Activated naive CD4-positive, alpha-beta T cell treated with anti-CD3 and anti-CD28 coated beads, Interleukin-2, amount 50 U/mL, for 72 hours (primary cell): ENCODE measurements at regions not wholly inside any gene's neighbourhood (a gene's known extent, or its start where the extent isn't known, plus 50 kb on each side); places are given as distances from the start of the nearest gene placed in this dataset.
A peak's percentile ranks its signal among the peaks of the same experiment; 100 is the strongest.

Source experiments
- ATAC-seq, 2 donors: fragments of 150-1000 bp; cut with Tn5 transposase; 2 replicates each; pipeline ENCODE4 v1.10.0; 2021; ENCODE audit warnings: mild to moderate bottlenecking in 2 of 2, moderate library complexity in 2 of 2
- DNase-seq, 2 donors: peaks; one replicate each; pipeline ENCODE4 v3.0.0; 2021 to 2022; ENCODE audit warnings: low spot score in 2 of 2
- H3K27ac Mint-ChIP-seq, 2 donors: one replicate each; pipeline ENCODE4 v1.8.0; 2022; ENCODE audit warnings: mild to moderate bottlenecking in 2 of 2, mixed read lengths in 2 of 2
- H3K36me3 Mint-ChIP-seq, 2 donors: one replicate each; pipeline ENCODE4 v1.8.0; 2022; ENCODE audit warnings: mixed read lengths in 2 of 2
- H3K9me3 Mint-ChIP-seq, 2 donors: one replicate each; pipeline ENCODE4 v1.8.0; 2022; ENCODE audit warnings: mixed read lengths in 2 of 2

GRCh38 chr11:19349340-19350025, 108.7 kb upstream of the E2F8 start:
- ATAC-seq (no peak), DNase-seq (no peak)
- Mint-ChIP-seq H3K27ac (no peak overlapping the region), H3K36me3 (peaks cover 5 to 7% of the 10 kb centered on the region in 2 donors), H3K9me3 (no peaks in the 10 kb centered on the region)

- DNase-seq (no peak), ATAC-seq (no peak)
- Mint-ChIP-seq H3K9me3 (no peaks in the 10 kb centered on the region), H3K36me3 (peaks cover 5 to 7% of the 10 kb centered on the region in 2 donors), H3K27ac (no peak overlapping the region)
Observed at GRCh38 chr11:19347911-19348310, 107.2 kb upstream of the E2F8 start.

- H3K9me3 Mint-ChIP-seq, result no peaks in the 10 kb centered on the region
- DNase-seq, result no peak
- H3K27ac Mint-ChIP-seq, result no peak overlapping the region
- H3K36me3 Mint-ChIP-seq, result peaks cover 5 to 7% of the 10 kb centered on the region in 2 donors
- peak in 1 of 2 donors; percentile 44 for ATAC-seq
Observed at GRCh38 chr11:19345848-19346681, 105.3 kb upstream of the E2F8 start.

GRCh38 chr11:19345519-19345847, 104.7 kb upstream of the E2F8 start:
- DNase-seq (no peak), ATAC-seq (peak in 1 of 2 donors; percentile 47)
- Mint-ChIP-seq H3K36me3 (peaks cover 5 to 7% of the 10 kb centered on the region in 2 donors), H3K9me3 (no peaks in the 10 kb centered on the region), H3K27ac (no peak overlapping the region)

GRCh38 chr11:19344661-19345518, 104.1 kb upstream of the E2F8 start:
- ATAC-seq (no peak), DNase-seq (no peak)
- H3K9me3 Mint-ChIP-seq, result no peaks in the 10 kb centered on the region
- peaks cover 5 to 7% of the 10 kb centered on the region in 2 donors for H3K36me3 Mint-ChIP-seq
- H3K27ac Mint-ChIP-seq, result no peak overlapping the region

GRCh38 chr11:19342036-19342435, 101.3 kb upstream of the E2F8 start:
- no peak for ATAC-seq
- Mint-ChIP-seq H3K9me3 (no peaks in the 10 kb centered on the region), H3K36me3 (peaks cover 5 to 7% of the 10 kb centered on the region in 2 donors), H3K27ac (no peak overlapping the region)
- DNase-seq, result no peak

GRCh38 chr11:19338375-19338774, 97.6 kb upstream of the E2F8 start:
- no peak for DNase-seq
- no peaks in the 10 kb centered on the region for H3K36me3 Mint-ChIP-seq
- no peak for ATAC-seq
- H3K27ac Mint-ChIP-seq, result no peak overlapping the region
- no peaks in the 10 kb centered on the region for H3K9me3 Mint-ChIP-seq

- ATAC-seq (no peak), DNase-seq (no peak)
- H3K9me3 Mint-ChIP-seq, result no peaks in the 10 kb centered on the region
- no peaks in the 10 kb centered on the region for H3K36me3 Mint-ChIP-seq
- H3K27ac Mint-ChIP-seq, result no peak overlapping the region
Observed at GRCh38 chr11:19337779-19338178, 97.0 kb upstream of the E2F8 start.

- ATAC-seq, result no peak
Observed at GRCh38 chr11:19336331-19336730, 95.6 kb upstream of the E2F8 start.

GRCh38 chr11:19332476-19332875, 91.7 kb upstream of the E2F8 start:
- ATAC-seq (no peak), DNase-seq (no peak)
- H3K9me3 Mint-ChIP-seq, result no peaks in the 10 kb centered on the region
- no peaks in the 10 kb centered on the region for H3K36me3 Mint-ChIP-seq
- no peak overlapping the region for H3K27ac Mint-ChIP-seq

More at GRCh38 chr11:19336331-19336730, 95.6 kb upstream of the E2F8 start:
- no peak overlapping the region for H3K27ac Mint-ChIP-seq
- DNase-seq, result no peak
- H3K36me3 Mint-ChIP-seq, result no peaks in the 10 kb centered on the region
- H3K9me3 Mint-ChIP-seq, result no peaks in the 10 kb centered on the region

- DNase-seq (no peak), ATAC-seq (no peak)
- Mint-ChIP-seq H3K27ac (no peak overlapping the region), H3K36me3 (no peaks in the 10 kb centered on the region), H3K9me3 (no peaks in the 10 kb centered on the region)
Observed at GRCh38 chr11:19330416-19330815, 89.7 kb upstream of the E2F8 start.

GRCh38 chr11:19329970-19330369, 89.2 kb upstream of the E2F8 start:
- Mint-ChIP-seq H3K27ac (no peak overlapping the region), H3K36me3 (no peaks in the 10 kb centered on the region), H3K9me3 (no peaks in the 10 kb centered on the region)
- DNase-seq, result no peak
- no peak for ATAC-seq

- Mint-ChIP-seq H3K36me3 (no peaks in the 10 kb centered on the region), H3K27ac (no peak overlapping the region), H3K9me3 (no peaks in the 10 kb centered on the region)
- no peak for DNase-seq
- no peak for ATAC-seq
Observed at GRCh38 chr11:19328586-19329311, 88.0 kb upstream of the E2F8 start.

GRCh38 chr11:19327280-19327679, 86.5 kb upstream of the E2F8 start:
- Mint-ChIP-seq H3K9me3 (no peaks in the 10 kb centered on the region), H3K27ac (no peak overlapping the region), H3K36me3 (no peaks in the 10 kb centered on the region)
- ATAC-seq (no peak), DNase-seq (no peak)

- no peaks in the 10 kb centered on the region for H3K9me3 Mint-ChIP-seq
- ATAC-seq, result no peak
Observed at GRCh38 chr11:19326499-19326898, 85.8 kb upstream of the E2F8 start.

GRCh38 chr11:19323502-19323901, 82.8 kb upstream of the E2F8 start:
- DNase-seq (no peak), ATAC-seq (no peak)
- no peaks in the 10 kb centered on the region for H3K9me3 Mint-ChIP-seq
- H3K36me3 Mint-ChIP-seq, result no peaks in the 10 kb centered on the region
- no peak overlapping the region for H3K27ac Mint-ChIP-seq

More at GRCh38 chr11:19326499-19326898, 85.8 kb upstream of the E2F8 start:
- no peaks in the 10 kb centered on the region for H3K36me3 Mint-ChIP-seq
- no peak overlapping the region for H3K27ac Mint-ChIP-seq
- DNase-seq, result no peak
